Naive thymus-derived CD4-positive, alpha-beta T cell (primary cell): ENCODE measurements at regions not wholly inside any gene's neighbourhood (a gene's known extent, or its start where the extent isn't known, plus 50 kb on each side); places are given as distances from the start of the nearest gene placed in this dataset.

ENCODE experiments used
- ATAC-seq: fragments of 150-1000 bp; cut with Tn5 transposase; 2 replicates; pipeline ENCODE4 v1.10.0; 2021; ENCODE audit warnings: mild to moderate bottlenecking, moderate library complexity
- CTCF ChIA-PET: fragments of 350-600 bp; sonication (Branson Sonifier 250); formaldehyde crosslinking; loops from one replicate; lab custom pipeline; 2021; ENCODE audit warnings: antibody characterized with exemption; lab: Charles Lee
- POLR2A ChIA-PET: fragments of 350-600 bp; sonication (Branson Sonifier 250); formaldehyde crosslinking; loops from one replicate; lab custom pipeline; 2021; ENCODE audit warnings: antibody characterized with exemption, inconsistent platforms; lab: Charles Lee
- DNase-seq, 9 donors: peaks; one replicate each; pipeline versions ENCODE4 v3.0.0 to v3.0.0-alpha.2; 2020 to 2022; ENCODE audit warnings: mixed read lengths in 1 of 9
- H3K27ac ChIP-seq: one replicate; pipeline ENCODE4 v1.7.0; 2013; ENCODE audit warnings: mild to moderate bottlenecking, low read depth, low read length, moderate library complexity
- H3K27me3 ChIP-seq, 2 donors: one replicate each; pipeline ENCODE4 v1.7.0; 2013; ENCODE audit warnings: low read length in 2 of 2, mild to moderate bottlenecking in 2 of 2, moderate library complexity in 2 of 2; ENCODE audit not compliant: control insufficient read depth in 2 of 2, insufficient read depth in 2 of 2
- H3K36me3 ChIP-seq, 3 experiments: 1 replicate in 2 of 3; 2 replicates in 1 of 3; pipeline ENCODE4 v1.7.0; 2013; ENCODE audit warnings: low read length in 3 of 3, mild to moderate bottlenecking in 3 of 3, moderate library complexity in 1 of 3; ENCODE audit not compliant: insufficient read depth in 3 of 3, control insufficient read depth in 2 of 3
- H3K4me1 ChIP-seq, 2 donors: one replicate each; pipeline ENCODE4 v1.7.0; 2013; ENCODE audit warnings: low read length in 2 of 2, mild to moderate bottlenecking in 2 of 2, moderate library complexity in 1 of 2; ENCODE audit not compliant: control insufficient read depth in 2 of 2, insufficient read depth in 2 of 2
- H3K4me3 ChIP-seq: 2 replicates; pipeline ENCODE4 v1.7.0; 2013; ENCODE audit warnings: mild to moderate bottlenecking, low read length
- H3K9me3 ChIP-seq, 3 experiments: 1 replicate in 2 of 3; 2 replicates in 1 of 3; pipeline ENCODE4 v1.7.0; 2013; ENCODE audit warnings: low read length in 3 of 3; ENCODE audit not compliant: control insufficient read depth in 2 of 3
- H3K27ac Mint-ChIP-seq, 9 donors: one replicate each; pipeline ENCODE4 v1.8.0; 2020 to 2022; ENCODE audit warnings: mixed read lengths in 9 of 9, mild to moderate bottlenecking in 8 of 9, moderate library complexity in 5 of 9, inconsistent platforms in 2 of 9
- H3K27me3 Mint-ChIP-seq, 5 donors: one replicate each; pipeline ENCODE4 v1.8.0; 2021 to 2022; ENCODE audit warnings: mixed read lengths in 5 of 5, mild to moderate bottlenecking in 1 of 5
- H3K36me3 Mint-ChIP-seq, 5 donors: one replicate each; pipeline ENCODE4 v1.8.0; 2020 to 2022; ENCODE audit warnings: mixed read lengths in 5 of 5, mild to moderate bottlenecking in 3 of 5, inconsistent platforms in 1 of 5
- H3K4me1 Mint-ChIP-seq, 7 donors: one replicate each; pipeline ENCODE4 v1.8.0; 2020 to 2022; ENCODE audit warnings: mixed read lengths in 7 of 7, mild to moderate bottlenecking in 3 of 7, inconsistent platforms in 1 of 7
- H3K4me3 Mint-ChIP-seq, 10 donors: one replicate each; pipeline ENCODE4 v1.8.0; 2020 to 2022; ENCODE audit warnings: mild to moderate bottlenecking in 10 of 10, mixed read lengths in 10 of 10, moderate library complexity in 6 of 10, inconsistent platforms in 2 of 10
- H3K9me3 Mint-ChIP-seq, 11 donors: one replicate each; pipeline ENCODE4 v1.8.0; 2020 to 2022; ENCODE audit warnings: mixed read lengths in 11 of 11, mild to moderate bottlenecking in 4 of 11, inconsistent platforms in 1 of 11, moderate library complexity in 1 of 11
- intact Hi-C, 2 donors: fragments of 100-400 bp; cut with micrococcal nuclease; formaldehyde crosslinking; loops; one replicate each; pipeline ENCODE4 v1.15.1; 2023

DNA sequence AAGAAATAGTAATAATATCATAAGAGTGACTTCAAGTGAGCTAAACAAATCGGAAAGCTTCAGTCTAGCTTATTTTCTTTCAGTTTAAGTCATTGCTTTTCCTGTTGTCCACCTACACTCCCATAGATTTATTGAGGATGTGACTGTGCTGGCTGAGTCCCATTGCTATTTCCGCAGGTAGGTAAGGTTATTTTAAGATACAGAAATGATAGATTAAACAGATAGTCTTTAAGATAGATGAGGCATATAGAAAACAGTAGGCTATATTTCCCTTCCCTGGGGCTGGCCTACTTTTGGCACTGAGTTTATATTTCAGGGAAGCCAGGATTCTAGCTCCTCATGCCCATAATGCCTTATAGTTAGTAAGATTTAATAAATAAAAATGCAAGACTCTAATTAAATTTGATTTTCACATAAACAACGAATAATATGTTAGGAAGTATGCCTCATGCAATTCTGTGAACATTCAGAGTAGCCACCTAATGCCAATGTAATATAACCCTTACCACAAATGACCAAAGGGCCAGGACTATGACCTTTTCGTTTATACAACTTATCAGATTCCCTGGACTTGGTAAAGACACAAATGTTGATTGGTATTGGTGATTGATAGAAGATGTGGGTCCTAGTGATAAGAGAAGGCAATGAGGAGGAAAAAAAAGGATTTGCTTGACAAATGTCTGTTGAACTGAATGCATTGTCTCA, 1079.3 kb downstream of the EPHA7 start:
- H3K4me1 Mint-ChIP-seq, result no peaks in the 10 kb centered on the region
- Histone ChIP-seq H3K4me1 (no peaks in the 10 kb centered on the region), H3K27me3 (no peaks in the 10 kb centered on the region), H3K27ac (no peak overlapping the region), H3K9me3 (no peaks in the 10 kb centered on the region), H3K4me3 (no peak overlapping the region), H3K36me3 (no peaks in the 10 kb centered on the region)
- no peak for ATAC-seq
- H3K4me3 Mint-ChIP-seq, result no peak overlapping the region
- no peak for DNase-seq
- ChIA-PET CTCF (no interaction called here), POLR2A (no interaction called here)
- no peak overlapping the region for H3K27ac Mint-ChIP-seq
- no peaks in the 10 kb centered on the region for H3K36me3 Mint-ChIP-seq
- no peaks in the 10 kb centered on the region for H3K27me3 Mint-ChIP-seq
- H3K9me3 Mint-ChIP-seq, result peaks cover 0 to 7% (median 0%) of the 10 kb centered on the region in 11 donors
- intact Hi-C loops, result no loop called here

GRCh38 chr6:92337571-92337970, 1081.8 kb downstream of the EPHA7 start:
- intact Hi-C loops, result no loop called here
- ATAC-seq (no peak), DNase-seq (no peak)
- no peaks in the 10 kb centered on the region for H3K4me1 Mint-ChIP-seq
- no peaks in the 10 kb centered on the region for H3K36me3 Mint-ChIP-seq
- ChIA-PET CTCF (no interaction called here), POLR2A (no interaction called here)
- H3K4me3 ChIP-seq, result no peak overlapping the region
- H3K4me1 ChIP-seq, result no peaks in the 10 kb centered on the region
- no peak overlapping the region for H3K4me3 Mint-ChIP-seq
- H3K9me3 Mint-ChIP-seq, result peaks cover 0 to 7% (median 0%) of the 10 kb centered on the region in 11 donors
- H3K27me3 Mint-ChIP-seq, result no peaks in the 10 kb centered on the region
- no peaks in the 10 kb centered on the region for H3K9me3 ChIP-seq
- no peaks in the 10 kb centered on the region for H3K36me3 ChIP-seq
- H3K27me3 ChIP-seq, result no peaks in the 10 kb centered on the region
- no peak overlapping the region for H3K27ac ChIP-seq
- H3K27ac Mint-ChIP-seq, result no peak overlapping the region

GRCh38 chr6:92329208-92329847, 1090.0 kb downstream of the EPHA7 start:
- POLR2A ChIA-PET, result no interaction called here
- CTCF ChIA-PET, result no interaction called here
- H3K4me3 ChIP-seq, result no peak overlapping the region

GRCh38 chr6:92315312-92315711, 1104.0 kb downstream of the EPHA7 start:
- ChIA-PET CTCF (no interaction called here), POLR2A (no interaction called here)
- Mint-ChIP-seq H3K9me3 (peaks cover 0 to 17% (median 4%) of the 10 kb centered on the region in 11 donors), H3K4me3 (no peak overlapping the region), H3K36me3 (no peaks in the 10 kb centered on the region), H3K4me1 (no peaks in the 10 kb centered on the region), H3K27ac (no peak overlapping the region), H3K27me3 (no peaks in the 10 kb centered on the region)
- intact Hi-C loops, result no loop called here
- DNase-seq (no peak), ATAC-seq (no peak)
- H3K4me1 ChIP-seq, result no peaks in the 10 kb centered on the region
- no peaks in the 10 kb centered on the region for H3K36me3 ChIP-seq
- H3K27me3 ChIP-seq, result no peaks in the 10 kb centered on the region
- H3K4me3 ChIP-seq, result no peak overlapping the region
- H3K9me3 ChIP-seq, result no peaks in the 10 kb centered on the region
- H3K27ac ChIP-seq, result no peak overlapping the region

More at GRCh38 chr6:92329208-92329847, 1090.0 kb downstream of the EPHA7 start:
- ATAC-seq (no peak), DNase-seq (no peak)
- Mint-ChIP-seq H3K36me3 (no peaks in the 10 kb centered on the region), H3K4me1 (no peaks in the 10 kb centered on the region), H3K27me3 (no peaks in the 10 kb centered on the region), H3K4me3 (no peak overlapping the region), H3K27ac (no peak overlapping the region), H3K9me3 (peaks cover 0 to 11% (median 2%) of the 10 kb centered on the region in 11 donors)
- Histone ChIP-seq H3K9me3 (no peaks in the 10 kb centered on the region), H3K36me3 (no peaks in the 10 kb centered on the region), H3K27ac (no peak overlapping the region), H3K27me3 (no peaks in the 10 kb centered on the region), H3K4me1 (no peaks in the 10 kb centered on the region)
- intact Hi-C loops, result no loop called here

DNA sequence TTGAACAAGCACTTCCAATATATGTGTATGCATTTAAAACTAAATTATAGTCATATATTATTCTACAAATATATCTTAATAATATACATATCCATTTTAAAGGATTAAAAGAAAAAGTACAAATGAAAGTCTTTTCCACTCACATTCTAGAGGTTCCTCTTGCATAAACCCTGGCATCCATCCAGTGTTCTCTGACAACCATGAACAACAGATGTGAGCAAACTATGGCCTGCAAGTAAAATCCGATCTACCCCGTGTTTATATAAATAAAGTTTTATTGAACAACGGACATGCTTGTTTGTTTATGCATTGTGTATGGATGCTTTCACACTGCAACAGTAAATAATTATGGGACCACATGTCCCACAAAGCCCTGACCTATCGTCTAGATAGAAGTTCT, 1122.3 kb downstream of the EPHA7 start:
- DNase-seq, result no peak
- Mint-ChIP-seq H3K36me3 (no peaks in the 10 kb centered on the region), H3K4me1 (no peaks in the 10 kb centered on the region), H3K4me3 (no peak overlapping the region), H3K27ac (no peak overlapping the region), H3K27me3 (no peaks in the 10 kb centered on the region), H3K9me3 (peaks cover 0 to 4% (median 0%) of the 10 kb centered on the region in 11 donors)
- H3K27me3 ChIP-seq, result no peaks in the 10 kb centered on the region
- no peaks in the 10 kb centered on the region for H3K4me1 ChIP-seq
- peaks cover 0 to 6% (median 0%) of the 10 kb centered on the region in 3 experiments for H3K9me3 ChIP-seq
- no peak for ATAC-seq
- CTCF ChIA-PET, result no interaction called here
- no peaks in the 10 kb centered on the region for H3K36me3 ChIP-seq
- no peak overlapping the region for H3K27ac ChIP-seq
- intact Hi-C loops, result no loop called here
- POLR2A ChIA-PET, result no interaction called here
- H3K4me3 ChIP-seq, result no peak overlapping the region

- DNase-seq, result no peak
- no peak overlapping the region for H3K27ac ChIP-seq
- intact Hi-C loops, result no loop called here
- CTCF ChIA-PET, result no interaction called here
- Mint-ChIP-seq H3K27me3 (no peaks in the 10 kb centered on the region), H3K4me1 (no peaks in the 10 kb centered on the region), H3K4me3 (no peak overlapping the region), H3K27ac (no peak overlapping the region), H3K36me3 (no peaks in the 10 kb centered on the region), H3K9me3 (peaks cover 0 to 5% (median 0%) of the 10 kb centered on the region in 11 donors)
- ATAC-seq, result no peak
- no peaks in the 10 kb centered on the region for H3K9me3 ChIP-seq
- no peaks in the 10 kb centered on the region for H3K27me3 ChIP-seq
- no peaks in the 10 kb centered on the region for H3K4me1 ChIP-seq
- POLR2A ChIA-PET, result no interaction called here
- H3K36me3 ChIP-seq, result no peaks in the 10 kb centered on the region
- no peak overlapping the region for H3K4me3 ChIP-seq
These were observed 1127.3 kb downstream of the EPHA7 start for GRCh38 chr6:92292067-92292466.

GRCh38 chr6:92289831-92290230, 1129.5 kb downstream of the EPHA7 start:
- Mint-ChIP-seq H3K4me3 (no peak overlapping the region), H3K4me1 (no peaks in the 10 kb centered on the region), H3K36me3 (no peaks in the 10 kb centered on the region), H3K27me3 (no peaks in the 10 kb centered on the region), H3K9me3 (peaks cover 0 to 5% (median 1%) of the 10 kb centered on the region in 11 donors), H3K27ac (no peak overlapping the region)
- H3K27ac ChIP-seq, result no peak overlapping the region
- H3K36me3 ChIP-seq, result no peaks in the 10 kb centered on the region
- H3K4me1 ChIP-seq, result no peaks in the 10 kb centered on the region
- no peak overlapping the region for H3K4me3 ChIP-seq
- intact Hi-C loops, result no loop called here
- H3K9me3 ChIP-seq, result no peaks in the 10 kb centered on the region
- POLR2A ChIA-PET, result no interaction called here
- no peaks in the 10 kb centered on the region for H3K27me3 ChIP-seq
- ATAC-seq (no peak), DNase-seq (no peak)
- CTCF ChIA-PET, result interaction anchor here (0.6 kb wide), 1 partner anchor 222 kb away, joined by 3 read pairs; no protein-coding TSS in a partner anchor
